WI38 (cell line): ENCODE measurements at regions not wholly inside any gene's neighbourhood (a gene's known extent, or its start where the extent isn't known, plus 50 kb on each side); places are given as distances from the start of the nearest gene placed in this dataset.

Source experiments
- H3K4me3 ChIP-seq: 2 replicates; pipeline ENCODE4 v1.5.1; 2011; ENCODE audit warnings: low read depth, mild to moderate bottlenecking, control low read depth, low read length
- CTCF ChIP-seq: IDR thresholded peaks from 2 replicates; pipeline ENCODE4 v1.5.1; 2012; ENCODE audit warnings: low read depth, mild to moderate bottlenecking, control low read depth, low read length

GRCh38 chr11:114984611-114985163 lies 306.4 kb downstream of the NXPE2 start:
- no peak for TF ChIP-seq CTCF
- H3K4me3 ChIP-seq, result no peak overlapping the region

DNA sequence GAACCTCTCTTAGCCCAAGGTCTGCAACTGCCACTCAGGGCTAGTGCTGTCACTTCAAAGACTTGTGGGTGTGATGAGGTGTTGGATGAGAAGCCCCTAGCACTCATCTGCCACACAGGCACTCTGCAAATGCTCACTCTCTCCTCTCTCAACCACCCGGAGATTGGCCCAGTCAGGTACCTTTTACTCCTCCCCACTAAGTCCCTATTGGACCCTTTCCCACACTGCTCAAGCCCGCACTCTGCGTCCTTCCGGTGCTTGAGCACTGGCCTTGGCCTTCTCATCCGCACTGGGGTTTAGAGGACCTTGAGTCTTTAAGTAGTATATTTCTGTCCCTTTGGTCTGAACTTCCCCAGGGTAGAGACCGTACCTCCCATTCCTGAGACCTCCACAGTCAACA lies 308.0 kb downstream of the NXPE2 start:
- no peak overlapping the region for H3K4me3 ChIP-seq
- no peak for TF ChIP-seq CTCF

DNA sequence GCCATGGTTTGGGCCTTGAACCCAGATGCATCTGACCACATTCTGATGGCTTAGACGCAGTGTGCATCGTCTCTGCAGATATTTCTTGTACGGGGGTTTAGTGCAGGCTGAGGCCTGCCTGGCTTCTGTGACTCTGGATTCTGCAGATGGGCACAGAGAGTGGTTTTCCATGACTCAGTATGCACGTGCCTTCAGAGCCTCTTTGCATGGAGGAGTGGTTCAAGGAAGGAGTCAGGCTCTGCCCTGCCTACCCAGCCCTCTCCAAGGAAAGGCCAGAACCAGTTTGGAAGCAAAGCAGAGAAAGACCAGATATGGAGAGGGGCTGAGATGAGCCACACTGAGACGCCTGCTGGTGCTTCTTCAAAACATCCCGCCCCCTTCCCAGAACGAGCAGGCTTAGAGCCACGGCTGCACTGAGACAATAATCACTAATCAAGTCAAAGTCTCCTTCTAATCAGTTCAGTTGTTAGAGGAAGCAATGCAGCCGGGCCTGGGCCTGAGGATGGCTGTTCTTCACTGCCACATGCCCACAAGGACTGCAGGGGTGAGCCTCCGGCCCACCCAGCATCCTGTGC lies 308.9 kb downstream of the NXPE2 start:
- no peak for TF ChIP-seq CTCF
- H3K4me3 ChIP-seq, result no peak overlapping the region

GRCh38 chr11:114988644-114989043 lies 310.3 kb downstream of the NXPE2 start:
- H3K4me3 ChIP-seq, result no peak overlapping the region
- TF ChIP-seq CTCF, result no peak

GRCh38 chr11:114989536-114989935 lies 311.2 kb downstream of the NXPE2 start:
- H3K4me3 ChIP-seq, result no peak overlapping the region
- TF ChIP-seq CTCF, result no peak

- no peak for TF ChIP-seq CTCF
- no peak overlapping the region for H3K4me3 ChIP-seq
These were observed 327.3 kb downstream of the NXPE2 start for GRCh38 chr11:115005663-115006062.

DNA sequence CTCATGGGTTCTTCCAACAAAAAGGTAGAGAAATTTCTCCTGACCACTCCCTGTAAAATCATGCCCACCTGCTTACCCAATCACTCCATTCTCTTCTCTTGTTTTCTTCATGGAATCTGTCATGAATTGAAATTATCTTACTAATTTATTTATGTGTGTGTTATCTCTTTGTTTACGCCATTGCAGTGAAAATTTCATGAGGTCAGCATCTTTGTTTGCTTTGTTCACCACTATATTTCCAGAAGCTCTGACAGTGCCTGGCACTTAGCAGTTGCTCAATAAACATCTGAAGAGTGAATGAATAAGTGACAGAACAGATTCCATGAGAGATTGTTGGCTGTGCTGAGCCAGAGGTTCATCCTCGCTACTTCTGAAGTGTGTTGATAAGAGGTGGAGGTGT lies 329.5 kb downstream of the NXPE2 start:
- no peak for TF ChIP-seq CTCF
- H3K4me3 ChIP-seq, result no peak overlapping the region
